ENCODE measurements at regions not wholly inside any gene's neighbourhood (a gene's known extent, or its start where the extent isn't known, plus 50 kb on each side); places are given as distances from the start of the nearest gene placed in this dataset.
"Not testable (repeated sequence)": the region's sequence is repeated elsewhere in the genome, so short reads cannot be mapped to it uniquely, and the experiment has no call there.

- Histone ChIP-seq H3K4me1 (no peaks in the 10 kb centered on the region), H3K9ac (no peak overlapping the region), H4K20me1 (no peaks in the 10 kb centered on the region), H3K27me3 (no peaks in the 10 kb centered on the region), H3K36me3 (no peaks in the 10 kb centered on the region), H3K27ac (no peak overlapping the region), H3K4me3 (no peak overlapping the region), H3K9me3 (0 out of 2 replicates have a peak, but pooled peaks cover under 1% of the 10 kb centered on the region), H3K4me2 (no peak overlapping the region)
- no peak for TF ChIP-seq Cebpa-rat (IDR thresholded peaks at IDR 0.05)
These were observed 141.7 kb upstream of the DAAM1 start for GRCh38 chr14:59046746-59047145.

- no peak for TF ChIP-seq Cebpa-rat (IDR thresholded peaks at IDR 0.05)
- H3K27me3 ChIP-seq, result no peaks in the 10 kb centered on the region
- 0 out of 2 replicates have a peak, but pooled peaks cover 3% of the 10 kb centered on the region for H3K9me3 ChIP-seq
- no peaks in the 10 kb centered on the region for H4K20me1 ChIP-seq
- no peaks in the 10 kb centered on the region for H3K4me1 ChIP-seq
- no peak overlapping the region for H3K9ac ChIP-seq
- H3K36me3 ChIP-seq, result no peaks in the 10 kb centered on the region
- H3K27ac ChIP-seq, result no peak overlapping the region
- no peak overlapping the region for H3K4me2 ChIP-seq
- no peak overlapping the region for H3K4me3 ChIP-seq
These were observed 133.5 kb upstream of the DAAM1 start for GRCh38 chr14:59055006-59055405.

GRCh38 chr14:59055439-59056045 lies 132.9 kb upstream of the DAAM1 start:
- Histone ChIP-seq H3K27me3 (no peaks in the 10 kb centered on the region), H3K27ac (no peak overlapping the region), H3K4me3 (no peak overlapping the region), H3K9ac (no peak overlapping the region), H3K4me2 (no peak overlapping the region), H3K4me1 (no peaks in the 10 kb centered on the region), H3K9me3 (0 out of 2 replicates have a peak, but pooled peaks cover 3% of the 10 kb centered on the region), H4K20me1 (no peaks in the 10 kb centered on the region), H3K36me3 (no peaks in the 10 kb centered on the region)
- no peak for TF ChIP-seq Cebpa-rat (IDR thresholded peaks at IDR 0.05)

- H3K4me3 ChIP-seq, result no peak overlapping the region
- no peaks in the 10 kb centered on the region for H3K36me3 ChIP-seq
- no peaks in the 10 kb centered on the region for H3K4me1 ChIP-seq
- no peak overlapping the region for H3K9ac ChIP-seq
- no peak overlapping the region for H3K27ac ChIP-seq
- H3K27me3 ChIP-seq, result no peaks in the 10 kb centered on the region
- TF ChIP-seq Cebpa-rat (IDR thresholded peaks at IDR 0.05), result no peak
- no peaks in the 10 kb centered on the region for H3K9me3 ChIP-seq
- H3K4me2 ChIP-seq, result no peak overlapping the region
- no peaks in the 10 kb centered on the region for H4K20me1 ChIP-seq
These were observed 130.9 kb upstream of the DAAM1 start for GRCh38 chr14:59057551-59057950.

- not testable (repeated sequence) for H4K20me1 ChIP-seq, H3K36me3 ChIP-seq, H3K9ac ChIP-seq, H3K4me3 ChIP-seq, H3K27me3 ChIP-seq, H3K4me1 ChIP-seq, H3K4me2 ChIP-seq, H3K27ac ChIP-seq
- H3K9me3 ChIP-seq, result peaks cover 12% of the 10 kb centered on the region
These were observed 129.7 kb upstream of the DAAM1 start for GRCh38 chr14:59058776-59059175.

GRCh38 chr14:59060841-59061240 lies 127.6 kb upstream of the DAAM1 start:
- Histone ChIP-seq H4K20me1 (no peaks in the 10 kb centered on the region), H3K36me3 (no peaks in the 10 kb centered on the region), H3K9me3 (peaks cover 12% of the 10 kb centered on the region), H3K4me1 (no peaks in the 10 kb centered on the region), H3K4me2 (no peak overlapping the region), H3K4me3 (no peak overlapping the region), H3K27me3 (no peaks in the 10 kb centered on the region), H3K9ac (no peak overlapping the region), H3K27ac (no peak overlapping the region)
- no peak for TF ChIP-seq Cebpa-rat (IDR thresholded peaks at IDR 0.05)

- TF ChIP-seq Cebpa-rat (IDR thresholded peaks at IDR 0.05), result no peak
- no peaks in the 10 kb centered on the region for H3K27me3 ChIP-seq
- peaks cover 12% of the 10 kb centered on the region for H3K9me3 ChIP-seq
- no peaks in the 10 kb centered on the region for H3K36me3 ChIP-seq
- H4K20me1 ChIP-seq, result no peaks in the 10 kb centered on the region
- H3K4me2 ChIP-seq, result no peak overlapping the region
- no peak overlapping the region for H3K27ac ChIP-seq
- H3K9ac ChIP-seq, result no peak overlapping the region
- H3K4me1 ChIP-seq, result no peaks in the 10 kb centered on the region
- no peak overlapping the region for H3K4me3 ChIP-seq
These were observed 127.2 kb upstream of the DAAM1 start for GRCh38 chr14:59061292-59061691.

- no peaks in the 10 kb centered on the region for H3K27me3 ChIP-seq
These were observed 125.2 kb upstream of the DAAM1 start for GRCh38 chr14:59063259-59063658.

GRCh38 chr14:59067127-59067894 lies 121.2 kb upstream of the DAAM1 start:
- Histone ChIP-seq H3K36me3 (no peaks in the 10 kb centered on the region), H3K9ac (no peak overlapping the region), H3K27ac (no peak overlapping the region), H3K27me3 (no peaks in the 10 kb centered on the region), H3K4me1 (0 out of 2 replicates have a peak, but pooled peaks cover 4% of the 10 kb centered on the region), H3K4me3 (no peak overlapping the region), H4K20me1 (no peaks in the 10 kb centered on the region), H3K4me2 (no peak overlapping the region), H3K9me3 (peaks cover 12% of the 10 kb centered on the region)
- no peak for TF ChIP-seq Cebpa-rat (IDR thresholded peaks at IDR 0.05)

More at GRCh38 chr14:59063259-59063658, 125.2 kb upstream of the DAAM1 start:
- Histone ChIP-seq H3K9ac (no peak overlapping the region), H3K4me1 (0 out of 2 replicates have a peak, but pooled peaks cover 4% of the 10 kb centered on the region), H3K4me2 (no peak overlapping the region), H3K27ac (no peak overlapping the region), H3K9me3 (peaks cover 12% of the 10 kb centered on the region), H3K36me3 (no peaks in the 10 kb centered on the region), H3K4me3 (no peak overlapping the region), H4K20me1 (no peaks in the 10 kb centered on the region)
- TF ChIP-seq Cebpa-rat (IDR thresholded peaks at IDR 0.05), result no peak

- no peaks in the 10 kb centered on the region for H4K20me1 ChIP-seq
- no peaks in the 10 kb centered on the region for H3K36me3 ChIP-seq
- no peak for TF ChIP-seq Cebpa-rat (IDR thresholded peaks at IDR 0.05)
- H3K4me3 ChIP-seq, result no peak overlapping the region
- H3K27me3 ChIP-seq, result no peaks in the 10 kb centered on the region
- H3K9me3 ChIP-seq, result no peaks in the 10 kb centered on the region
- no peak overlapping the region for H3K4me2 ChIP-seq
- no peak overlapping the region for H3K27ac ChIP-seq
- no peak overlapping the region for H3K9ac ChIP-seq
- H3K4me1 ChIP-seq, result 0 out of 2 replicates have a peak, but pooled peaks cover 4% of the 10 kb centered on the region
These were observed 119.2 kb upstream of the DAAM1 start for GRCh38 chr14:59069163-59069854.
